NCI-H526 treated with DMSO at 0.1 percent for 48 hours (cell line): ENCODE measurements at regions not wholly inside any gene's neighbourhood (a gene's known extent, or its start where the extent isn't known, plus 50 kb on each side); places are given as distances from the start of the nearest gene placed in this dataset.
"Not testable (repeated sequence)": the region's sequence is repeated elsewhere in the genome, so short reads cannot be mapped to it uniquely, and the experiment has no call there.

Experiments
- DNase-seq: peaks from one replicate; lab custom pipeline; 2025; lab: John Stamatoyannopoulos, UW

GRCh38 chr21:27771938-27772483 is 805.1 kb upstream of the ADAMTS5 start:
- no peak for DNase-seq

- no peak for DNase-seq
These were observed 802.9 kb upstream of the ADAMTS5 start for GRCh38 chr21:27769763-27770162.

GRCh38 chr21:27768046-27768637 is 801.3 kb upstream of the ADAMTS5 start:
- DNase-seq: not testable (repeated sequence)

- no peak for DNase-seq
These were observed 797.2 kb upstream of the ADAMTS5 start for GRCh38 chr21:27764056-27764455.

GRCh38 chr21:27761623-27762022 is 794.7 kb upstream of the ADAMTS5 start:
- no peak for DNase-seq

DNA sequence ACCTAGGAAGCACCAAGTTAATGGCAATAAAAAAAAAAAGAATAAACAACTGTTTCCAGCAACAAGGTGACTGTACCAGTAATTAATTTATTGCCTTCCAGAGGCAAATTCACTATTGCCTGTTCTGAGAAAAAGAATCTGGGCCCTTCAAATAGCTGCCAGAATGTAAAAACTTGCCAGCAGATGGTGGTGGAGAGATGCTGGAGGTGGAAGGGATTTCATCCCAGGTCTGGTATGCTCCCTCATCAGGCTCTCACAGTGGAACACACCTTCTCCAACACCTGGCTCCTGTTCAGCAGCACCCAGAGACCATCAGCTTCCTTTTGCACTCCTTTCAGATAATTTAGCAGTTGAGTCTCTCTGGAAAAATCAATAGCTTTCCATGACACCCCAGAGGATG is 792.9 kb upstream of the ADAMTS5 start:
- DNase-seq: no peak

DNA sequence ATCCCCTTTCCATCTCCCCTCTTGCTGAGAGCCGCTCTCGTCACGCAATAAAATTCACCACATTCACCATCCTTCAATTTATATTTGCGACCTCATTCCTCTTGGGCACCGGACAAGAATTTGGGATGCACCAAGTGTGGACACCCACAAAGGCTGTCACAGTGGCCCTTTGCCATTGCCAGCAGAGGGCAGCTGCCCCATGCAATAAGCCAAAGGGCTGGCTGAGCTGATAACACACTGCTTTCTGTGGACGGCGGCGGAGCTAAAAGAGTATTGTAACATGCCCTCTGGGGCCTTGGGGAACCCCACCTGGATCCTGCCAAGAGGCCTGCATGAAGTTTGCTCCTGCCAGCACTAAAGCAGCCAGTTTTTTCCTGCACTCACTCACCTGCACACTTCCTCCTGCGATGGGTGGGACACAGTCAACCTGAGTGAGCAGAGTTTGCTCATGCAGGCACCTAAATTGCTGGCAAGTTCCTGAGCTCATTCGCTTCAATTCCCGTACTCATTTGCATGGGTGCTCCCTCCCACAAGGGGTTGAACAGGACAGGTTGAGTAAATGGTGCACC is 792.3 kb upstream of the ADAMTS5 start:
- no peak for DNase-seq

GRCh38 chr21:27756191-27756590 is 789.3 kb upstream of the ADAMTS5 start:
- DNase-seq: no peak

DNA sequence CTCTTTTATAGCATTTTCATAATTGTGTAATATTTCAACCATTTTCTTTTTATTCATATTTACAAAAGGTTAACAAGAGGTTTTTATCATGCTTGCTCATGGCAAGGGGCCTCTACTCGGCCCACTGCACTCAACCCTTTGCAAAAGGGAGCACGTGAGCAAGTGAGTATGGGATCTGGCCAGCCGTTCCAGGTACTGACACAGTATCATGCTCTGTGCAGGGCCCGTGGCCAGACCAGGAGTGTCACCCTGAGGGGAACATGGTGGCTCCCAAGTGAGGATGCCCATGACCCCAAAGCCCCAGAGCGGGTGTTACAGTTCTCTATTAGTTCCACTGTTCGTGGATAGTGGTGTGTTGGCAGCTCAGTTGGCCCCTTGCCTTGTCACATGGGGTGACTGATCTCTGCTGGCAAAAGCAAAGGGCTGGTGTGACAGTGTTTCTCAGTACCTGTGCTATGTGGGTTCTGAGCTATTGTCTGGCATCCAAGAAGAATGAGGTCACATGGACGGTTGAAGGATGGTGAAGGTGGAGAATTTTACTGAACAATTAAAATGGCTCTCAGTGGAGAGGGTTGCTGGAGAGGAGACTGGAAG is 777.2 kb upstream of the ADAMTS5 start:
- no peak for DNase-seq

DNA sequence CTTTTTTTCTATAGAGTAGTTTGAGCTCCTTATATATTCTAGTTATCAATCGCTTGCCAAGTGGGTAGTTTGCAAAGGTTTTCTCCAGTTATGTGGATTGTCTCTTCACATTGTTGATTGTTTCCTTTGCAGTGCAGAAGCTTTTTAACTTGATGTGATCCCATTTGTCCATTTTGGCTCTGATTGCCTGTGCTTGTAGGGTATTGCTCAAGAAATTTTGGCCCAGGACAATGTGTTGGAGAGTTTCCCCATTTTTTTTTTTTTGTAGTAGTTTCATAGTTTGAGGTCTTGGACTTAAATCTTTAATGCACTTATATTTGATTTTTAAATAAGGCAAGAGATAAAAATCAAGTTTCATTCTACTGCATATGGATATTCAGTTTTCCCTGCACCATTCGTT is 774.8 kb upstream of the ADAMTS5 start:
- no peak for DNase-seq

DNA sequence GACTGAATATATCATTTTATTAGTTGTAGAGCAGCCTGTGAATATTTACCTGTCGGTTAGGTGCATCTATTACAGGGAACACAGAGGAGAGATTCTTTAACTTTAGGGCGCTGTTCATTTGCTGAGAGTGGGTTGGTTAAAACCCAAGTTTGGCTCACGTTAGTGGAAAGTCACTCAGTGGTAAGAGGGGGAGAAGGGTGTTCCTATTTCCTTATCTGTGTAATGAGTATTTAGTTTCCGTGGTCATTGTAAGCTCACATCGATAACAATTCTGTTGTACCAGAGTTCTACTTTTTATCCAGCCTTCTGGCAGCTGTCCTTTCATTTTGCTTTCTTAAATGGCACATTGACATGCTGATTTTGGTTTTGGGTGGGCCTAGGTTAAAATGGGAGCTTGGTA is 773.2 kb upstream of the ADAMTS5 start:
- no peak for DNase-seq

DNA sequence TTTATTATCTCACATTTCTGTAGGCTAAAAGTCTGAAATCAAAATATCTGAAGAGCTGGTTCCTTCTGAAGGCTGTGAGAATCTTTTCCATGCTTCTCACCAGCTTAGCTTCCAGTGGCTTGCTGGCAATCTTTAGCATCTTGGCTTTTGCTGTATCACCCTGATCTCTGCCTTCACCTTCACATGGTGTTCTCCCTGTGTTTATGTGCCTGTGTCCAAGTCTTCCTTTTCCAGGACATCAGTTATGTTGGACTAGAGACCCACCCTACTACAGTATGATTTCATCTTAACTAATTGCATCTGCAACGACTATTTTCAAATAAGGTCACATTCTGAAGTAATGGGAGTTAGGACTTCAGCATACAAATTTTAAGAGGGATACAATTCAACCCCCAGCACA is 772.3 kb upstream of the ADAMTS5 start:
- no peak for DNase-seq

- DNase-seq: no peak
These were observed 768.8 kb upstream of the ADAMTS5 start for GRCh38 chr21:27735699-27736098.

DNA sequence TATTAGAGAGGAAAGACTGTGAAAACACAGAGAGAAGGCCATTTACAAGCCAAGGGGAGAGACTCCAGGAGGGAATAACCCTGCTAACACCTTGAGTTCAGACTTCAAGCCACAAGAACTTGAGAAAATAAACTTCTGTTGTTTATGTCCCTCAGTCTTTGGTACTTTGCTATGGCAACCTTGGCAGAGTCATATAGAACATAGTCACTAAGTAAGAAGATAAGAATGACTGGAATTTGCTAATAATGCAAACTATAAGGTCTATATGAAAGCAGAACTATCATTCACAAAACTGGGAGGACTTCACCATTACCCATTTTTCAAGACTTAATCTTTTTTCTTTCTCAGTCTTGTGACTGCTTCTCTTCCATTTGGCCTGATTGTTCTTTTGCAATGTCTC is 767.3 kb upstream of the ADAMTS5 start:
- DNase-seq: no peak

- no peak for DNase-seq
These were observed 759.0 kb upstream of the ADAMTS5 start for GRCh38 chr21:27725916-27726315.

GRCh38 chr21:27722095-27722494 is 755.2 kb upstream of the ADAMTS5 start:
- DNase-seq: no peak

- no peak for DNase-seq
These were observed 754.8 kb upstream of the ADAMTS5 start for GRCh38 chr21:27721675-27722074.

DNA sequence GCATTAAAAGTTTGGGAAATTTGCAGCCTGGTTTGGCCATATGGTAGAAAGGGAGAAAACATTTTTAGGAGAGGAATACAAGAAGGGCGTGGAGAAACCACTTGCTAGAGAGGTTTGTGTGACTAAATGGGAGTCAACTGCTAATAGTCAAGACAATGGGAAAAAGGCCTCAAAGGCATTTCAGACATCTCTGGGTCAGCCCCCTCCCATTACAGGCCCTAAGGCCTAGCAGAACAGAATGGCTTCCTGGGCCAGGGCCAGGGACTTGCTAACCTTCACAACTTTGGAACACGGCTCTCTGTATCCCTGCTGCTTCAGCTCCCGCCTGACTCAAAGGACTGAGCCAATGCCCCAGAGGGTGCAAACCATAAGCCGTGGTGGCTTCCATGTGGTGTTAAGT is 752.3 kb upstream of the ADAMTS5 start:
- DNase-seq: no peak

- DNase-seq: no peak
These were observed 748.2 kb upstream of the ADAMTS5 start for GRCh38 chr21:27715131-27715530.

GRCh38 chr21:27713154-27714109 is 746.5 kb upstream of the ADAMTS5 start:
- no peak for DNase-seq

DNA sequence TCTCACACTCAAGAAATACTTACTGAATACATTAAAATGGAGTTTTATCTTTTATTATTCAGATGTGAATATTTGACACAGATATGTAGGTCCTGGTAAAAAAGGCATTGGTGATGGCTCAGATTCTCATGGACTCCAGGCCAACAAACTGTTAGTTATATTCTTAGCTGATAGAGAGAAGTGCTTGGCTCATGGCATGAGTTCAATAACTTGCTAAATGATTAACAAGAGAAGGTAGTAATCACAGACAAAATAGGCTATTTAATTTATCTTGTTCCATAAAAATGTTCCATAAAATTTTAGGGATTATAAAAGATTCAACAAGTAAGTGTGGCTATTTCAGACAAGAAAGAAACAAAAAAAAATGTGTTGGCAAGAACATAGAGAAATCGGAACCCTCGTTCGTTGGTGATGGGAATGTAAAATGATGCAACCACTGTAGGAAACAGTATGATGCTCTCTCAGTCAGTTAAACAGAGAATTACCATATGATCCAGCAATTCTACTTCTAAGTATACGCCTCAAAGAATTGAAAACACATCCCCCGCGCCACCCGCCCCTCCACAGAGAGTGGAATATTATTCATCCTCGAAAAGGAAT is 737.8 kb upstream of the ADAMTS5 start:
- no peak for DNase-seq

DNA sequence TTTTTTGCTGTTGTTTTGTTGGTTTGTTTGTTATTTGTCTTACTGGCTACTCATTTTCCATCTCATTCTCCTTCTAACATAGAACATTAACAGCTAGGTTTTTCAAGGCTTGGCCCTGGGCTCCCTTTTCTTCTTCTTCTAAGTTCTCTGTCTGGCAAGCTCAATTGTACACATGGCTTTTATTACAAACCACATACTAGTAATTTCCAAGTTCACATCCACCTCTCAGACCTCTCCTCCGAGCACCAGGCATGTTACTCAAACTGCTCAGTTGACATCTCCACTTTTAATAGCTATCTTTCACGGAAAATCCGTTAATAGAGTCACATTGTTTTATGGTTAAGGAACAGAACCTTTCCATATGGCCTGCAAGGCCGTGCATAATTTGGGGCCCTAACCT is 736.9 kb upstream of the ADAMTS5 start:
- DNase-seq: no peak
